NT2/D1 (cell line): ENCODE measurements at regions not wholly inside any gene's neighbourhood (a gene's known extent, or its start where the extent isn't known, plus 50 kb on each side); places are given as distances from the start of the nearest gene placed in this dataset.

Experiments used
- DNase-seq: peaks from one replicate; pipeline ENCODE4 v3.0.0-alpha.2; 2011; ENCODE audit warnings: low read depth, low spot score
- H3K27me3 ChIP-seq: 2 replicates; pipeline ENCODE4 v1.6.0; 2011; ENCODE audit warnings: mild to moderate bottlenecking; ENCODE audit not compliant: insufficient read length, insufficient read depth
- H3K36me3 ChIP-seq: 2 replicates; pipeline ENCODE4 v1.6.1; 2011; ENCODE audit warnings: mild to moderate bottlenecking, low read length, mixed read lengths; ENCODE audit not compliant: insufficient read depth, insufficient read length
- H3K4me1 ChIP-seq: 2 replicates; pipeline ENCODE4 v1.5.1; 2011; ENCODE audit not compliant: insufficient read depth, insufficient read length
- H3K4me3 ChIP-seq: 2 replicates; pipeline ENCODE4 v1.5.1; 2011; ENCODE audit warnings: low read depth; ENCODE audit not compliant: insufficient read length
- H3K9ac ChIP-seq: 2 replicates; pipeline ENCODE4 v1.6.0; 2011; ENCODE audit warnings: low read depth; ENCODE audit not compliant: insufficient read length
- H3K9me3 ChIP-seq: 2 replicates; pipeline ENCODE4 v1.5.1; 2011; ENCODE audit warnings: mild to moderate bottlenecking, low read length; ENCODE audit not compliant: insufficient read depth
- SUZ12 ChIP-seq: IDR thresholded peaks from 2 replicates; pipeline ENCODE4 v1.6.1; 2011; ENCODE audit not compliant: insufficient read length, insufficient read depth; ENCODE audit errors: extremely low read depth
- YY1 ChIP-seq: IDR thresholded peaks from 2 replicates; pipeline ENCODE4 v1.6.1; 2011; ENCODE audit not compliant: insufficient read length, insufficient read depth
- ZNF274 ChIP-seq: IDR thresholded peaks from 2 replicates; pipeline ENCODE4 v1.6.1; 2011; ENCODE audit warnings: mild to moderate bottlenecking, low read depth, low read length

DNA sequence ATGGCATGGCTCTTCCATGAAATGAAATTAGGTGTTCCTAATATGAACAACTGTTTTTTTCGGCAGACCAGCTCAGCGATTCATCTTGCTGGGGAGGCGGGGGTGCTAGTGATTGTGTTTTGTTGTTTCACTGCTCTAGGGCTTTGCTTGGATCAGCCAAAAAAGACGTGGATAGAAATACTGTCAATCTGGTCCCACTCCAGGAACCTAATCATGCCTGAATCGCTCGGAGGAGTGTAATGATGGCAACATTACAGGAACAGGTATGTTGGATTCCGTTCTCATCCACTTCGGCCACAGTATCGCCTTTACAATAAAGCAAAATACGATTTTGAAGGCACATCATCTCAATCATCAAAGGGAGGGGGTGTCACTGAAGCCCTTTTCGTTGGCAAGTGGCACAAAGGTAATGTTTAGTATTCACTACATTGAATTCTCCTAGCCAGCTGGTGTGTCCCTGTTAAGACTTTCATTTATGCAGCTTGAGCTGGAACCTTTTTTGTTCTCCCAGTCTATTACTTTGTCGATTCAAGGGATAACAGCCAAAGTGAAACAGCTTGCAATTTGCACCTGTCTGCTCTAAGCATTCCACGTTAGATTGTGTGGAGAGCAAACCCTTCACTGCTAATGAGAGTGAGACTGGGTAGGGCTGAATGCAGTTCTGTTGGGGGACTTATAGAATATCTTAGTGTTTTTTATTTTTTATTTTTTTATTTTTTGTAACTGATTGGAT lies 477.7 kb downstream of the TFAP2A start:
- Histone ChIP-seq H3K27me3 (no peaks in the 10 kb centered on the region), H3K9me3 (no peaks in the 10 kb centered on the region; the same call in 1 of the 2 replicates), H3K36me3 (no peaks in the 10 kb centered on the region), H3K4me3 (no peak overlapping the region), H3K4me1 (no peaks in the 10 kb centered on the region), H3K9ac (no peak overlapping the region)
- TF ChIP-seq YY1 (no peak), ZNF274 (no peak), SUZ12 (no peak)
- no peak for DNase-seq

DNA sequence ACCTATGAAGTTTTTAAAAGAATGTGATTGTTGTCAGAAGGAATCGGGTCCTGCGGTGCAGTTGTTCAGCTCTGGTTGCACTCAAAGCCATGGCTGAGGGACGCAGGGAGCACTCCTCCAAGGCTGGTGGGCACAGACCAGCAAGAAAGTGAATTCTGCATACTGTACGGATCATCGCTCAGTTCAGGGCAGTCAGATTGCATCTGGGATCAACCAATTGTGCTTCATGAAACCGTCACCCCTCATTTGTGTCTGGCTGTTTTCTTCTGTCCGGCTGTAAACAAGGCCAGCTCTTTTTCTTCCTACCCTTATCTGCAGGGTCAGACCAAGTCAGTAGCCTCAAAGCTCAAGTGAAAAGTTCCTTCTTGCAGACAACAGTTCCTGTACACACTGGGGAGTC lies 478.3 kb downstream of the TFAP2A start:
- Histone ChIP-seq H3K9ac (no peak overlapping the region), H3K9me3 (no peaks in the 10 kb centered on the region), H3K4me3 (no peak overlapping the region), H3K36me3 (no peaks in the 10 kb centered on the region), H3K27me3 (no peaks in the 10 kb centered on the region), H3K4me1 (no peaks in the 10 kb centered on the region)
- DNase-seq: no peak
- TF ChIP-seq YY1 (no peak), ZNF274 (no peak), SUZ12 (no peak)

DNA sequence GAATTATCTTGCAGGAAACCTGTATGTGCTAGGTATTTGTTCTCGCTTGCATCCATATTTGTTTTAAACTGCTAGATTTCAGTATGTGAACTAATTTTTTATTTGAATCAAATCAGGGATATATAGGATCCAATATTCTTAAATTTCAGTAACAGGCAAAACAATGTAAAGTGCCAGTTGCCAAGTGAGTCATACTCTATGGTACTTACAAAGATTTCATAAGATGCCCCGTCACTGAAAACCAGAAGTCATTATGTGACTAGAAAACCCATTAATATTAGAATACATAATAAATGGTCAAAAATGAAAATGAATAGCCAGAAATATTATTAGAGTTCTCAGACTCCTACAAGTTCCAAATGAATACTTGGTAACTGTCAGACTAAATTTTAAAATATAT lies 481.2 kb downstream of the TFAP2A start:
- no peak for DNase-seq
- no peaks in the 10 kb centered on the region for H3K4me1 ChIP-seq
- no peaks in the 10 kb centered on the region for H3K36me3 ChIP-seq
- no peak overlapping the region for H3K4me3 ChIP-seq
- H3K9me3 ChIP-seq: no peaks in the 10 kb centered on the region
- TF ChIP-seq YY1: no peak
- TF ChIP-seq ZNF274: no peak
- TF ChIP-seq SUZ12: no peak
- no peak overlapping the region for H3K9ac ChIP-seq
- H3K27me3 ChIP-seq: no peaks in the 10 kb centered on the region

DNA sequence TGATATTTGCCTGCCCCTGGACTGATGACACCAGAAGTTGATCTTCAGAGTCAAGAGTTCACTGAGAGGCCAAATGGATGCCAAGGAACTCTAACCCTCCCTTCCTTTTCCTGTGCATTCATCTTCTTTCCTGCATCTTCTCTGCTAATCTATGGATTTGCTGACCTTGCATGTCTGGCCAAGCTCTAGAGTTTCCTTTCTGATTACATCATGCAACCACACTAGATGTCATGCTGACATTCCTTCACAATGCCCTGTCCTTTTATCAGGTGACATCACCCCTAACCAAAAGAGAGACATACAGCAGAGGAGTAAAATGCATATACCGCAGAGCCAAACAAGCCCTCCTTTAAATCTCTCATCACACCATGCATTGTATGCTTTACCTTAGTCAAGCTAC lies 487.6 kb downstream of the TFAP2A start:
- Histone ChIP-seq H3K4me3 (no peak overlapping the region), H3K27me3 (no peaks in the 10 kb centered on the region), H3K36me3 (no peaks in the 10 kb centered on the region), H3K9me3 (no peaks in the 10 kb centered on the region), H3K4me1 (no peaks in the 10 kb centered on the region), H3K9ac (no peak overlapping the region)
- TF ChIP-seq SUZ12: no peak
- TF ChIP-seq ZNF274: no peak
- DNase-seq: no peak

DNA sequence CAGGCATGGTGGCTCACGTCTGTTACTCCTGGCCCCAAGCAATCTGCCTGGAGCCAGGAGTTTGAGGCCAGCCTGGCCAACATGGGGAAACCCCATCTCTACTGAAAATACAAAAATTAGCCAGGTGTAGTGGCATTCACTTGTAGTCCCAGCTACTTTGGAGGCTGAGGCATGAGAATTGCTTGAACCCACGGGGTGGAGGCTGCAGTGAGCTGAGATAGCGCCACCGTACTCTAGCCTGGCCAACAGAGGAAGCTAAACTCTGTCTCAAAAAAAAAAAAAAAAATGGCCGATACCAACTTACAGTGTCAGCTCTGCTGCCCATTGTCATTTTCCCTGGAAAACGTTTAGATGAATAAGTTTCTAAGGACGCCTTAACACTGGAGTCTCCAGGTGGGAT lies 489.9 kb downstream of the TFAP2A start:
- no peaks in the 10 kb centered on the region for H3K27me3 ChIP-seq
- no peak for TF ChIP-seq YY1
- no peak overlapping the region for H3K4me3 ChIP-seq
- H3K4me1 ChIP-seq: no peaks in the 10 kb centered on the region
- no peak overlapping the region for H3K9ac ChIP-seq
- DNase-seq: no peak
- H3K9me3 ChIP-seq: no peaks in the 10 kb centered on the region
- H3K36me3 ChIP-seq: no peaks in the 10 kb centered on the region

DNA sequence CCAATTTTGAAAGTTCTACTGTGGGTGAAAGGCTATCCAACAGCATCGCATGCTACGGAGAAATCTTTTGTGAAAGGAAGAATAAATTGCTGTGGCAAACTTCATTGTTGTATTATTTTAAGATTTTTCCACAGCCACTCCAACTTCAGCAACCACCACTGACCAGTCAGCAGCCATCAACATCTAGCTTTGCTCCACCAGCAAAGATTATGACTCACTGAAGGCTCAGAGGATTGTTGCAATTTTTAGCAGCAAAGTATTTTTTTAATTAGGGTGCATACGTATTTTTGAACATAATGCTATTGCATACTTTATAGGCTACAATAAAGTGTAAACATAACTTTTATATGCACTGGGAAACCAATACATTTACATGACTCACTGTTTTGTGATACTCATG lies 493.5 kb downstream of the TFAP2A start:
- Histone ChIP-seq H3K27me3 (no peaks in the 10 kb centered on the region), H3K36me3 (no peaks in the 10 kb centered on the region), H3K9me3 (no peaks in the 10 kb centered on the region), H3K4me1 (no peaks in the 10 kb centered on the region), H3K9ac (no peak overlapping the region), H3K4me3 (no peak overlapping the region)
- TF ChIP-seq YY1: no peak
- no peak for TF ChIP-seq ZNF274
- TF ChIP-seq SUZ12: no peak
- DNase-seq: no peak

DNA sequence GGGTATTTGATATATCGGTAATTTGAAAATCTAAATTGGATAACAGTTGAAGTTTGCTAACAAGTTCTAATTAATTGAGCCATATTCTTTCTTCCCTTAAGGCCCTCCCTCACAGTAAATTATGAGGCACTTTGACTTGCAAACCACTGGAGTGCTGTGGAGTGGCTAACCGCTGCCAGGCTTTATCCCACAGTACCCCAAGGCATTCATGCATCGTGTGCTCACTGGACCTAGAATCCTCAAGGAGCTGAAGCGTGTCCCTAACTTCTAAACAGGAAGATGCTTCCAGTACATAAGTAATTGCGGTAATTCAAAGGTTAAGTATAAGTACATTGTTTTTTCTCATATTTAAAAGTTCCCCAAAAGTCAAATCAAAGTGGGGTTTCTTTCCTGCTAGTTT lies 499.9 kb downstream of the TFAP2A start:
- H3K9me3 ChIP-seq: no peaks in the 10 kb centered on the region
- DNase-seq: no peak
- no peak for TF ChIP-seq ZNF274
- TF ChIP-seq SUZ12: no peak
- no peak for TF ChIP-seq YY1
- H3K4me1 ChIP-seq: no peaks in the 10 kb centered on the region
- H3K4me3 ChIP-seq: no peak overlapping the region
- no peak overlapping the region for H3K9ac ChIP-seq
- no peaks in the 10 kb centered on the region for H3K36me3 ChIP-seq
- no peaks in the 10 kb centered on the region for H3K27me3 ChIP-seq
